ENCODE measurements at regions not wholly inside any gene's neighbourhood (a gene's known extent, or its start where the extent isn't known, plus 50 kb on each side); places are given as distances from the start of the nearest gene placed in this dataset.

GRCh38 chr6:122524056-122524455 lies 52.4 kb upstream of the SERINC1 start:
- no peak for DNase-seq (ENCODE audit: low read depth in 3 of 3)

GRCh38 chr6:122530440-122531046 lies 58.9 kb upstream of the SERINC1 start:
- peak; percentile 2 to 52 (median 19) for DNase-seq (ENCODE audit: low read depth in 3 of 3)

- no peak for DNase-seq (ENCODE audit: low read depth in 3 of 3)
Measured at GRCh38 chr6:122548281-122548680, 61.9 kb upstream of the PKIB start.

GRCh38 chr6:122548820-122549219 lies 61.4 kb upstream of the PKIB start:
- DNase-seq (ENCODE audit: low read depth in 3 of 3), result no peak

- DNase-seq (ENCODE audit: low read depth in 3 of 3), result no peak
Measured at GRCh38 chr6:122553697-122554096, 56.5 kb upstream of the PKIB start.

GRCh38 chr6:122555561-122555960 lies 54.6 kb upstream of the PKIB start:
- no peak for DNase-seq (ENCODE audit: low read depth in 3 of 3)

- no peak for DNase-seq (ENCODE audit: low read depth in 3 of 3)
Measured at GRCh38 chr6:122558080-122558479, 52.1 kb upstream of the PKIB start.

All from stimulated activated CD4-positive, alpha-beta T cell treated with anti-CD3 and anti-CD28 coated beads, TNF-alpha, amount 100 ng/mL, for 24 hours (primary cell).